PC-3 (cell line): ENCODE measurements at regions not wholly inside any gene's neighbourhood (a gene's known extent, or its start where the extent isn't known, plus 50 kb on each side); places are given as distances from the start of the nearest gene placed in this dataset.
"Not testable (repeated sequence)": the region's sequence is repeated elsewhere in the genome, so short reads cannot be mapped to it uniquely, and the experiment has no call there.

Source experiments
- ATAC-seq: fragments of 200-7000 bp; cut with Tn5 transposase; 2 replicates; pipeline ENCODE4 v1.9.1; 2020; ENCODE audit warnings: mild to moderate bottlenecking, moderate library complexity
- BruUV-seq: library from RNA; stranded (reverse); fragments of 400-500 nt; replicated peaks from 2 replicates; lab custom pipeline; 2021; lab: Mats Ljungman, UMichigan
- CTCF ChIA-PET: fragments of 300-600 bp; sonication (Branson Sonifier 250); formaldehyde crosslinking; loops from one replicate; lab custom pipeline; 2022; ENCODE audit warnings: antibody characterized with exemption; lab: Charles Lee
- POLR2A ChIA-PET: fragments of 300-600 bp; sonication (Branson Sonifier 250); formaldehyde crosslinking; loops from one replicate; lab custom pipeline; 2022; ENCODE audit warnings: antibody characterized with exemption; ENCODE audit not compliant: unreplicated experiment; lab: Charles Lee
- DNase-seq: peaks from one replicate; pipeline ENCODE4 v3.0.0-alpha.2; 2015
- H2AFZ ChIP-seq: fragments of 300-600 bp; sonication (generic); 2 replicates; pipeline ENCODE4 v1.6.0; 2016; ENCODE audit warnings: antibody characterized with exemption, low read length
- H3F3A ChIP-seq: fragments of 300-600 bp; sonication (generic); one replicate; pipeline ENCODE4 v1.6.0; 2017; ENCODE audit warnings: antibody characterized with exemption, low read length, control low read depth, mild to moderate bottlenecking; ENCODE audit not compliant: unreplicated experiment
- H3K27ac ChIP-seq: fragments of 300-600 bp; sonication (generic); 2 replicates; pipeline ENCODE4 v1.5.1; 2016; ENCODE audit warnings: mild to moderate bottlenecking, low read length
- H3K27me3 ChIP-seq: fragments of 300-600 bp; sonication (generic); 2 replicates; pipeline ENCODE4 v1.6.1; 2016; ENCODE audit warnings: low read length, mixed read lengths
- H3K36me3 ChIP-seq: fragments of 300-600 bp; sonication (generic); 2 replicates; pipeline ENCODE4 v1.6.1; 2016; ENCODE audit warnings: low read depth, mixed run types, low read length, mixed read lengths
- H3K4me1 ChIP-seq: fragments of 300-600 bp; sonication (generic); 2 replicates; pipeline ENCODE4 v1.5.1; 2016; ENCODE audit warnings: low read length; ENCODE audit not compliant: insufficient read depth
- H3K4me2 ChIP-seq: fragments of 300-600 bp; sonication (generic); 2 replicates; pipeline ENCODE4 v1.6.0; 2016; ENCODE audit warnings: low read length
- H3K4me3 ChIP-seq: fragments of 300-600 bp; sonication (generic); 2 replicates; pipeline ENCODE4 v1.5.1; 2016; ENCODE audit warnings: mild to moderate bottlenecking, low read length, mixed read lengths
- H3K79me2 ChIP-seq: fragments of 300-600 bp; sonication (generic); 2 replicates; pipeline ENCODE4 v1.6.1; 2017; ENCODE audit warnings: low read length, mixed read lengths
- H3K9ac ChIP-seq: fragments of 300-600 bp; sonication (generic); 2 replicates; pipeline ENCODE4 v1.6.0; 2016; ENCODE audit warnings: mild to moderate bottlenecking, low read length
- H3K9me2 ChIP-seq: fragments of 300-600 bp; sonication (generic); replicated peaks from 2 replicates; pipeline ENCODE4 v1.6.1; 2016; ENCODE audit warnings: mixed run types, low read length, mixed read lengths
- H3K9me3 ChIP-seq: fragments of 300-600 bp; sonication (generic); 2 replicates; pipeline ENCODE4 v1.6.1; 2016; ENCODE audit warnings: low read length, mixed read lengths
- H4K20me1 ChIP-seq: fragments of 300-600 bp; sonication (generic); 2 replicates; pipeline ENCODE4 v1.6.1; 2016; ENCODE audit warnings: low read length, mixed read lengths
- EZH2 ChIP-seq: fragments of 300-600 bp; sonication (generic); IDR thresholded peaks from one replicate; pipeline ENCODE4 v1.6.1; 2017; ENCODE audit warnings: antibody characterized with exemption, mild to moderate bottlenecking, low read length; ENCODE audit not compliant: unreplicated experiment
- EZH2phosphoT487 ChIP-seq: fragments of 300-600 bp; sonication (generic); IDR thresholded peaks from 2 replicates; pipeline ENCODE4 v1.6.1; 2018; ENCODE audit warnings: mild to moderate bottlenecking, antibody characterized with exemption, low read length, borderline replicate concordance
- intact Hi-C: fragments of 100-400 bp; cut with micrococcal nuclease; formaldehyde crosslinking; loops from 2 replicates; pipeline ENCODE4 v1.9.0; 2023
- TF ChIP-seq, protein P1 (sequence below): fragments of 300-600 bp; sonication (generic); conservative IDR thresholded peaks from 2 replicates; pipeline ENCODE4 v1.5.1; 2017; ENCODE audit warnings: antibody characterized with exemption, low read depth, mild to moderate bottlenecking, low read length

DNA sequence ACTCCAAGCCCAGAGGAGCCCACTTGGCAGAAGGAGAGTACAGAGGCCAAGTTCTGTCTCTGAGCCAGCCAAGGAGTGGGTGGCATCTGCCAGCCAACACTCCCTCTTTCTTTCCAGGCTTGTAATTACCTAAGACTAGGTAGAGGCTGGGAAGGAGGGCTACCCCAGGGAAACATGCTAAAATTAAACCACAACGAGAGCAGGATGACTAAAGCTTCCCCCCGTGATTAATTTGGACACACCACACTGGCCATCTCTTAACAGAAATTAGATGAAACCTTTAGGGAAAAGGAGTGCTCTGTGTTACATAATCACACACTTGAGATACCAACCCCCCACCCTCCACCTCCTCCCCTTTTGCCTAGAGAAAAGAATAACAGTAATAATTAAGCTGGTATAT is 102.1 kb upstream of the ZC3H12A start:
- no peaks in the 10 kb centered on the region for H4K20me1 ChIP-seq
- no peaks in the 10 kb centered on the region for H3K4me1 ChIP-seq
- H3F3A ChIP-seq, result no peaks in the 10 kb centered on the region
- ChIA-PET CTCF (interaction anchor here (0.6 kb wide), 1 partner anchor 186 kb away, joined by 3 read pairs; no protein-coding TSS in a partner anchor), POLR2A (no interaction called here)
- TF ChIP-seq, protein P1, sequence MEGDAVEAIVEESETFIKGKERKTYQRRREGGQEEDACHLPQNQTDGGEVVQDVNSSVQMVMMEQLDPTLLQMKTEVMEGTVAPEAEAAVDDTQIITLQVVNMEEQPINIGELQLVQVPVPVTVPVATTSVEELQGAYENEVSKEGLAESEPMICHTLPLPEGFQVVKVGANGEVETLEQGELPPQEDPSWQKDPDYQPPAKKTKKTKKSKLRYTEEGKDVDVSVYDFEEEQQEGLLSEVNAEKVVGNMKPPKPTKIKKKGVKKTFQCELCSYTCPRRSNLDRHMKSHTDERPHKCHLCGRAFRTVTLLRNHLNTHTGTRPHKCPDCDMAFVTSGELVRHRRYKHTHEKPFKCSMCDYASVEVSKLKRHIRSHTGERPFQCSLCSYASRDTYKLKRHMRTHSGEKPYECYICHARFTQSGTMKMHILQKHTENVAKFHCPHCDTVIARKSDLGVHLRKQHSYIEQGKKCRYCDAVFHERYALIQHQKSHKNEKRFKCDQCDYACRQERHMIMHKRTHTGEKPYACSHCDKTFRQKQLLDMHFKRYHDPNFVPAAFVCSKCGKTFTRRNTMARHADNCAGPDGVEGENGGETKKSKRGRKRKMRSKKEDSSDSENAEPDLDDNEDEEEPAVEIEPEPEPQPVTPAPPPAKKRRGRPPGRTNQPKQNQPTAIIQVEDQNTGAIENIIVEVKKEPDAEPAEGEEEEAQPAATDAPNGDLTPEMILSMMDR, result no peak
- no peak overlapping the region for H2AFZ ChIP-seq
- H3K27ac ChIP-seq, result no peak overlapping the region
- H3K36me3 ChIP-seq, result no peaks in the 10 kb centered on the region
- DNase-seq, result no peak
- no peak overlapping the region for H3K9ac ChIP-seq
- no peaks in the 10 kb centered on the region for H3K79me2 ChIP-seq
- no peaks in the 10 kb centered on the region for H3K9me3 ChIP-seq
- no peak for ATAC-seq
- no TSS peak for BruUV-seq
- intact Hi-C loops, result no loop called here
- no peak overlapping the region for H3K4me2 ChIP-seq
- H3K9me2 ChIP-seq, result no peaks in the 10 kb centered on the region
- H3K27me3 ChIP-seq, result peaks cover 23% of the 10 kb centered on the region
- no peak overlapping the region for H3K4me3 ChIP-seq

DNA sequence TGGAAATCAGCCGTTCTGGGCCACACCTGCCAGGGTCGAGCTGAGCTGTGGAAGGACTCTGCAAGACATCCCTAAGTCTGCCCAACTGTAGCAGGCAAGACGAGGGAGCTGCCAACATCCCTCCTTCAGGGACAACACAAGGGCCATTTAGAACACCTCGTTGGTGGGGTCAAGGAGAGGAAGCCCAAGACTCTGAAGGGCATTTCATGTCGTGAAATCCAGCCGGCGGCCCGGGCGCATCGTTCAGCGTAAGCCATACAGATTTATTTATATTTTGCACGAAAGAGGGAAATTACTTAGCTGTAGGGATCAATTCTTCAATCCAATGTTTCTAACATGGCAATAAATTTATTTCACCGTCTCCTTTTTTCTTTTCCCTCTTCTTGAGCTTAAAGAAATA is 101.7 kb upstream of the ZC3H12A start:
- ChIA-PET CTCF (no interaction called here), POLR2A (no interaction called here)
- BruUV-seq, result no TSS peak
- TF ChIP-seq EZH2, result no peak
- no peak for TF ChIP-seq EZH2phosphoT487
- TF ChIP-seq, protein P1, result no peak
- H3F3A ChIP-seq, result no peaks in the 10 kb centered on the region
- intact Hi-C loops, result no loop called here
- H3K27ac ChIP-seq, result no peak overlapping the region
- no peaks in the 10 kb centered on the region for H4K20me1 ChIP-seq
- no peaks in the 10 kb centered on the region for H3K79me2 ChIP-seq
- no peaks in the 10 kb centered on the region for H3K36me3 ChIP-seq
- no peaks in the 10 kb centered on the region for H3K9me3 ChIP-seq
- H3K4me3 ChIP-seq, result no peak overlapping the region
- no peaks in the 10 kb centered on the region for H3K9me2 ChIP-seq
- ATAC-seq (no peak), DNase-seq (no peak)
- peaks cover 23% of the 10 kb centered on the region for H3K27me3 ChIP-seq
- H2AFZ ChIP-seq, result no peak overlapping the region
- H3K9ac ChIP-seq, result no peak overlapping the region
- no peak overlapping the region for H3K4me2 ChIP-seq
- no peaks in the 10 kb centered on the region for H3K4me1 ChIP-seq

- intact Hi-C loops, result no loop called here
- no peak overlapping the region for H3K4me3 ChIP-seq
- no peak overlapping the region for H3K27ac ChIP-seq
- no TSS peak for BruUV-seq
- DNase-seq, result no peak
- ChIA-PET CTCF (no interaction called here), POLR2A (no interaction called here)
- no peaks in the 10 kb centered on the region for H3K4me1 ChIP-seq
- no peak overlapping the region for H3K4me2 ChIP-seq
- ATAC-seq, result no peak
- no peaks in the 10 kb centered on the region for H3K9me2 ChIP-seq
- no peaks in the 10 kb centered on the region for H4K20me1 ChIP-seq
- H3K79me2 ChIP-seq, result no peaks in the 10 kb centered on the region
- H3K36me3 ChIP-seq, result no peaks in the 10 kb centered on the region
- H3K9ac ChIP-seq, result no peak overlapping the region
- no peaks in the 10 kb centered on the region for H3F3A ChIP-seq
- no peak overlapping the region for H2AFZ ChIP-seq
- no peaks in the 10 kb centered on the region for H3K9me3 ChIP-seq
- H3K27me3 ChIP-seq, result peaks cover 23% of the 10 kb centered on the region
- no peak for TF ChIP-seq EZH2
- TF ChIP-seq, protein P1, result no peak
- no peak for TF ChIP-seq EZH2phosphoT487
These were observed 101.0 kb upstream of the ZC3H12A start for GRCh38 chr1:37373413-37373812.

- H2AFZ ChIP-seq, H3K9ac ChIP-seq, H3K27ac ChIP-seq, BruUV-seq, H3K79me2 ChIP-seq, H3K36me3 ChIP-seq, H4K20me1 ChIP-seq, H3K9me2 ChIP-seq, H3K27me3 ChIP-seq, CTCF ChIA-PET, intact Hi-C loops, H3K4me3 ChIP-seq, H3K4me1 ChIP-seq, H3F3A ChIP-seq, DNase-seq, H3K9me3 ChIP-seq, ATAC-seq, POLR2A ChIA-PET, H3K4me2 ChIP-seq: not testable (repeated sequence)
These were observed 93.8 kb upstream of the ZC3H12A start for GRCh38 chr1:37380546-37380945.
